SKM-1 (cell line): ENCODE measurements at regions not wholly inside any gene's neighbourhood (a gene's known extent, or its start where the extent isn't known, plus 50 kb on each side); places are given as distances from the start of the nearest gene placed in this dataset.

Source experiments
- DNase-seq: peaks from one replicate; lab custom pipeline; 2025; ENCODE audit not compliant: unreplicated experiment; lab: John Stamatoyannopoulos, UW

GRCh38 chr2:11013196-11013595, 101.5 kb downstream of the KCNF1 start:
- DNase-seq, result no peak

DNA sequence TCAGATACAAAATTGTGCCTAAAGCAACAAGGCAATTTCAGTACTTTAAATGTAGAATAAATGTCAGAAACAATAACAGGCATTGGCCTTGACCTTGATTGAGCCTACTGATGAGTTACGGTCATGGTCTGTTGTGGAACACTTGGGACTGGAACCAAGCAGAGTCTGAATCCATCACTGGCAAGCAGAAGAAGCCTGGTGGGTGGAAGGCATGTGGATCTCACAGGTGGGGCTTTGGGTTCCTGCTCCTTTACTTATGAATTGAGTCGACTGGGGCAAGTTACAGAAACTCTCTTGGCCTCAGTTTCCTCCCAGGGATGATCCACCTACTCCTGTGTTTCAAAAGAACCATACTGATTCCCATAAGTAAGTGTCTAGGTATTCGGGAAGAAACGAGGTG, 102.3 kb downstream of the KCNF1 start:
- no peak for DNase-seq

- no peak for DNase-seq
These were observed 105.1 kb downstream of the KCNF1 start for GRCh38 chr2:11016735-11017388.

GRCh38 chr2:11017921-11018320, 106.2 kb downstream of the KCNF1 start:
- no peak for DNase-seq

DNA sequence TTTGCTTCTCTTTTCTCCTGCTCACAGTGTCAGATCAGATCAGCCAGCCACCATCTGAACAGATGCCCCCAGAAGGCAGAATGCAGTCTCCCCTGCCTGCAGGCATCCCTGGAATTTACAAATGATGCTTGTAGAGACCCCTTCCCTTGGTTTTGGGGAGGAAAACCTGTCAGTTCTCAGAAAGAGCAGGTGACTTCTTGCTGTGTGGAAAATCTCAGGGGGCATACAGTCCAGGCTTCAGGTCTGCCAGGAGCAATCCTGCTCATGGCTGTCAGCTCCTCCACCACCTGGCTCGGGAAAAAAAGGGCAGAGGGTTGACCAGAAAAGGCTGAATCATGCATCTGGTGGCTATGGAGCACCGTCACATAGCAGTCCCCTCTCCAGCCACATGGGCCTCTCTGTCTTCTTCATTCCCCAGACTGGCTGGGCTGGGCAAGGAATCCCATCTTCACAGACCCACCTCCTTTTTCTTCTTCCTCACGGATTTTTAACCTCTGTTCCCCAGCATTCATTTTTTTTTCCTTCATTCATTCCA, 107.0 kb downstream of the KCNF1 start:
- DNase-seq, result no peak

DNA sequence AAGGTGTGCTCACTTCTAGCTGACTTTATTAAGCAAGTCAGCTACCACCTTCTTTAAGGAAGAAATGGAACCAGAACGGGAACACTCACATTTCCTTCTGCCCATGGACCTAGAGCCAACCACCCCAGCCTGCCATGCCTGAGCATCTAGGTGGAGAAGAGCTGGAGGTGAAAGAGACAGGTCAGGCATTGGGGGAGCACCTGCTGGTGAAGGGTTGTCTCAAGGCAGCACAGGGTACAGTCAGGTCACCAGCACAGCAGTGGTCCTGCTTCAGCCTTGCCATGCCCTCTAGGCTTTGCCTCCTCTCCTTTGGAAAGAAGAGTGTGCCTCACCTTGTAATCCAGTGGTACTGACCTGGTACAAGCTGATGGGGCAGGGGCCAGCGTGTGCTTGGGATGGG, 107.9 kb downstream of the KCNF1 start:
- DNase-seq, result no peak

DNA sequence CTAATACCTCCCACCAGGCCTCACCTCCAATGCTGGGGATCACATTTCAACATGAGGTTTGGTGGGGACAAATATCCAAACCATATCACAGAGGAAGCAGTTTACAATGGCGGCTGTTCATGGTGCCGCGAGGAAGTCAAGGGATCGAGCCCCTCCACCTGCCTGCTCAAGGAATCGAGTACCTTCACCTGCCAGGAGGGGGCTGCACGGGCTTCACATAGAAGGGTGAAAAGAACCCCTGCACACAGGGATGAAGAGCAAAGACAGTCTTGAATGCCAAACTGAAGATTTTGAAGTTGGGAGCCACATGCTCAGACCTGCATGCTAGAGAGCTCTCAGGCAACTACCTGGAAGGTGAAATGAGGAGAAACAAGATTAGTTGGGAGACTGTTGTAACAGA, 110.3 kb downstream of the KCNF1 start:
- DNase-seq, result no peak

- DNase-seq, result no peak
These were observed 111.0 kb downstream of the KCNF1 start for GRCh38 chr2:11022591-11023273.

DNA sequence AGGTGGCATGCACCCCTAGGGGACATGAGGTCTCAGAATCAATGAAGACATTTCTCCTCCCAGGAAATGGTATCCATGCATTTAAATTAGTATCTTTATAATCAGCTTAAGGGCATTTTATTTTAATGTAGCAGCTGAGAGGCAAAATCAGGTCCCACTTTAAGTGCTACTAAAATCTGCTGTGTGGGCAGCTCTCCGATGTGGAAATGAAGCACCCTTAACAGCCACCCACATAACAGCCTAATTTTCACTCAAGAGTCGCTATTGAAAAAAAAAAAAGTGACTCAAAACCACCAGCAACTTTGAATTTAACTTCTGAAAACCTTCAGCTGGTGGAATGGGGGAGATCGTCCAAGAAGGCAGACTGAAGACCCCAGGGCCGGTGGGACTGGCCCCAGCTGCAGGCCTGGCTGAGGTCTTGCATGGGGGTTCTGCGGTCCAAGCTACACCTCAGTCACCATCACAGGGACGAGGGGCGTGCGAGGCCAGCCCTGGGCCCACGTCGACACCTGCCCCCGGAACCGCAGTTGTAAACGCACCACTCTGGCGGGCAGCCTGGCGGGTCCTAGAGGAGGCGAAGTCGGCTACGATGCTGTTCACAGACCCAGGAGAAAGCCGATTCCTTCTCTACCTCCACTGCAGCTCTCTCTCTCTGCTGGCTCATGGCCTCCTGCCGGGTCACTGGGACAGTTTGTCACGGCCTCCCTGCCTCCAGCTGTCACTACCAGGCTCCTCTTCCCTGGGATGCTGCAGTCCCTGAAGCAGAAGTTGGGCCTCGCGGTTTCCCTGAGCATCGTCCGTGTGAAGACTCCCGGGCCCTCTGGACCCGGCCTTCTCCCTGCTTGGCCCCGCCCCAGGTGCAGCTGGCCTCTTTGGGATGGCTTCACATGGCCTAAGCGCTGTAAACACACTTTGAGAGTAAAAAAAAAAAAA, 111.9 kb downstream of the KCNF1 start:
- no peak for DNase-seq

- DNase-seq, result no peak
These were observed 112.5 kb downstream of the KCNF1 start for GRCh38 chr2:11024259-11024645.

- no peak for DNase-seq
These were observed 113.0 kb downstream of the KCNF1 start for GRCh38 chr2:11024687-11025086.

DNA sequence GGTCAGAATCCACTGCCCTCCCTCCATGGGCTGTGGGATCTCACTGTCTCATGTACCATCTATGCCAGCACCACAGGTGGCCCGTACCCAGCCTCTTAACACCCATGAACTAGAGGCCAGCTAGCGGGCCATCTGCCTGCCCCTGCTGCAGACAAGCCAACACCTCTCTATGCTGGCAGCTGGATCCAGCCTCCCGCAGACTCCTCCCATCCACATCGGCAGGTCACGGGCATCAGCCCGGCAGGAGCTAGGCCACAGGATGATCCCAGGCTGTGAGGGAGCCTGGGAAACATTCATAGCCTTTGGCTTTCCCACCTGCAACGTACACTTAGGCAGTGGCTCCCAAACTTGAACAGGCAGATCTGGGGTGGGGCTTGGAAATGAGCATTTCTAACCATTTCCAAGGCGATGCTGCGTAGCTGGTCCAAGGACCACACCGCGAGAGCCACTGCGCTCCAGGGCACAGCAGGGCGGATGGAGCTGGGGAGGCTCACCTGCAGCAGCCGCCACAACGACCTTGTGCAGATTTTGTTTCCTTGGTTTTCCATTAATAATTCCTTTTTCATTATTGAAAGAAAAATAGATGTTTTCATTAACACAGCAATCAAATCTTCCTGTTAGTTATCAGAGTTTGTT, 114.7 kb downstream of the KCNF1 start:
- no peak for DNase-seq

- no peak for DNase-seq
These were observed 115.5 kb downstream of the KCNF1 start for GRCh38 chr2:11027195-11027594.

DNA sequence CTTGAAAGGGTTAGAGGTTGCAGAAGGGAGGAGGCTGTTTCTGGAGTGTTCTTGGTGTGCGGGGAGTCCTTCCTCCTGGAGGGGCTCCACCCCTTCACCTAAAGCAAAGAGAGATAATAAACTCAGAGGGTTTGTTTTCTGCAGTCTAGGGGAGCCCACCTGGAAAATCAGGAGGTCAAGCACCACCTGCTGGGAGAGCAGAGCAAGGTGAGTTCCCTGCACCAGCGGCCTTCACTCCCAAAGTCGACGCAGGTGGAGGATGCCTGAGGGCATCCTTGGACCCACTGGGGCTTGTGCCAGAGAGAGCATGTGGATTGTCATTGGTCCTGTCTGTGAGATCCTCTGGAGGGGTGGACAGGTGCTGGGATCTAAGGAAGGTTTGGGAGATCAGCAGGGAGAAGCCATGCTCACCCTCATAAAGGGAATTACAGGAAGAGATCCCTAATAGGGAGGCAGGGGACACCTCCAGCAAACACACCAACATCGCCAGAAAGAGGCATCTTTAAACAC, 116.7 kb downstream of the KCNF1 start:
- DNase-seq, result no peak

GRCh38 chr2:11029136-11029535, 117.4 kb downstream of the KCNF1 start:
- no peak for DNase-seq

GRCh38 chr2:11030036-11030435, 118.3 kb downstream of the KCNF1 start:
- DNase-seq, result no peak

GRCh38 chr2:11030909-11031308, 119.2 kb downstream of the KCNF1 start:
- no peak for DNase-seq

DNA sequence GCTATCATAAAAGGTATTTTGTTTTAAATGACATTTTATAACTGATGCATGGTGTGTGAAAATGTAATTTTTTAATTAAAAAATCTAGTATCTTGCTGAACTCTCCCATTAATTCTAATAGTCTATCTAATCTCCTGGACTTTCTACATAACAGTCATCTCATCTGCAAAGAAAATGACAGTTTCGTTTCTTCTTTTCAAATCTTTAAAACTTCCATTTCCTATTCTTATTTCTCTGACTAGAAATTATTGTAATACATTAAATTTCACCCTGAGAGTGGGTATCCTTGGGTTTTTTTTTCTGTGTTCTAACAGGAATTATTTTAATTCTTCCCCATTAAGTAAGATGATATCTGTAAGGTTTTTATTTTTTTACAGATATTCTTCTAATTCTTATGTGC, 120.1 kb downstream of the KCNF1 start:
- no peak for DNase-seq

- no peak for DNase-seq
These were observed 120.7 kb downstream of the KCNF1 start for GRCh38 chr2:11032396-11032795.

GRCh38 chr2:11033114-11033513, 121.4 kb downstream of the KCNF1 start:
- DNase-seq, result no peak

- no peak for DNase-seq
These were observed 116.6 kb upstream of the SLC66A3 start for GRCh38 chr2:11038641-11039040.
